ENCODE measurements at regions not wholly inside any gene's neighbourhood (a gene's known extent, or its start where the extent isn't known, plus 50 kb on each side); places are given as distances from the start of the nearest gene placed in this dataset.
"Not testable (repeated sequence)": the region's sequence is repeated elsewhere in the genome, so short reads cannot be mapped to it uniquely, and the experiment has no call there.

GRCh38 chr18:4691836-4692235 is 236.7 kb upstream of the DLGAP1 start:
- Histone ChIP-seq H3K9ac (ENCODE audit: low read length) (no peak overlapping the region), H3K4me3 (ENCODE audit: low read depth, low read length, poor library complexity, severe bottlenecking) (no peak overlapping the region), H3F3A (ENCODE audit: insufficient read depth, low read length) (no peaks in the 10 kb centered on the region), H3K36me3 (ENCODE audit: insufficient read depth, low read length) (no peaks in the 10 kb centered on the region), H3K9me3 (ENCODE audit: low read length) (no peaks in the 10 kb centered on the region), H3K79me2 (ENCODE audit: insufficient read depth, low read length) (no peaks in the 10 kb centered on the region), H2AFZ (ENCODE audit: low read length) (no peak overlapping the region), H3K4me1 (ENCODE audit: insufficient read depth, low read length, severe bottlenecking) (no peaks in the 10 kb centered on the region), H4K20me1 (ENCODE audit: insufficient read depth, low read length) (no peaks in the 10 kb centered on the region), H3K27ac (ENCODE audit: low read depth, low read length, poor library complexity, severe bottlenecking) (no peak overlapping the region), H3K27me3 (ENCODE audit: insufficient read depth, low read length) (no peaks in the 10 kb centered on the region), H3K9me2 (ENCODE audit: low read depth, low read length) (no peaks in the 10 kb centered on the region), H3K4me2 (ENCODE audit: low read length) (no peak overlapping the region)
- TF ChIP-seq CTCF (IDR thresholded peaks at IDR 0.05; ENCODE audit: low read length) = no peak
- TF ChIP-seq EZH2 (IDR thresholded peaks at IDR 0.05; ENCODE audit: borderline replicate concordance, low read length) = no peak

- H3K9ac ChIP-seq (ENCODE audit: low read length) = not testable (repeated sequence)
Measured at GRCh38 chr18:4678685-4679084, 223.6 kb upstream of the DLGAP1 start.

GRCh38 chr18:4677006-4677405 is 221.9 kb upstream of the DLGAP1 start:
- Histone ChIP-seq H2AFZ (ENCODE audit: low read length) (no peak overlapping the region), H3F3A (ENCODE audit: insufficient read depth, low read length) (no peaks in the 10 kb centered on the region)

More at GRCh38 chr18:4678685-4679084, 223.6 kb upstream of the DLGAP1 start:
- H3K9me3 ChIP-seq (ENCODE audit: low read length); H3K27ac ChIP-seq (ENCODE audit: low read depth, low read length, poor library complexity, severe bottlenecking); H2AFZ ChIP-seq (ENCODE audit: low read length); H3K36me3 ChIP-seq (ENCODE audit: insufficient read depth, low read length); H3F3A ChIP-seq (ENCODE audit: insufficient read depth, low read length); H3K79me2 ChIP-seq (ENCODE audit: insufficient read depth, low read length); H3K4me2 ChIP-seq (ENCODE audit: low read length); H4K20me1 ChIP-seq (ENCODE audit: insufficient read depth, low read length); H3K4me1 ChIP-seq (ENCODE audit: insufficient read depth, low read length, severe bottlenecking); H3K27me3 ChIP-seq (ENCODE audit: insufficient read depth, low read length); H3K9me2 ChIP-seq (ENCODE audit: low read depth, low read length); H3K4me3 ChIP-seq (ENCODE audit: low read depth, low read length, poor library complexity, severe bottlenecking): not testable (repeated sequence)

More at GRCh38 chr18:4677006-4677405, 221.9 kb upstream of the DLGAP1 start:
- Histone ChIP-seq H3K4me3 (ENCODE audit: low read depth, low read length, poor library complexity, severe bottlenecking) (no peak overlapping the region), H3K4me1 (ENCODE audit: insufficient read depth, low read length, severe bottlenecking) (no peaks in the 10 kb centered on the region), H3K27ac (ENCODE audit: low read depth, low read length, poor library complexity, severe bottlenecking) (no peak overlapping the region), H3K9me2 (ENCODE audit: low read depth, low read length) (no peaks in the 10 kb centered on the region), H3K79me2 (ENCODE audit: insufficient read depth, low read length) (no peaks in the 10 kb centered on the region), H3K9ac (ENCODE audit: low read length) (no peak overlapping the region), H3K36me3 (ENCODE audit: insufficient read depth, low read length) (no peaks in the 10 kb centered on the region), H3K4me2 (ENCODE audit: low read length) (no peak overlapping the region), H3K9me3 (ENCODE audit: low read length) (no peaks in the 10 kb centered on the region), H4K20me1 (ENCODE audit: insufficient read depth, low read length) (no peaks in the 10 kb centered on the region), H3K27me3 (ENCODE audit: insufficient read depth, low read length) (no peaks in the 10 kb centered on the region)
- TF ChIP-seq EZH2 (IDR thresholded peaks at IDR 0.05; ENCODE audit: borderline replicate concordance, low read length) (no peak), CTCF (IDR thresholded peaks at IDR 0.05; ENCODE audit: low read length) (no peak)
